ENCODE measurements at regions not wholly inside any gene's neighbourhood (a gene's known extent, or its start where the extent isn't known, plus 50 kb on each side); places are given as distances from the start of the nearest gene placed in this dataset.

GRCh38 chr10:52658112-52658511 is 114.5 kb downstream of the MBL2 start:
- TF ChIP-seq YY1 (IDR thresholded peaks at IDR 0.05; ENCODE audit: insufficient read depth, insufficient read length) (no peak), ZNF274 (IDR thresholded peaks at IDR 0.05; ENCODE audit: low read depth, low read length) (no peak)
